SK-N-SH (cell line): ENCODE measurements at regions not wholly inside any gene's neighbourhood (a gene's known extent, or its start where the extent isn't known, plus 50 kb on each side); places are given as distances from the start of the nearest gene placed in this dataset.

ENCODE experiments used
- CTCF ChIA-PET: fragments of 300-600, 350-600 bp; formaldehyde crosslinking; extraction: SDS; loops from one replicate; lab custom pipeline; 2021; lab: Yijun Ruan, JAX
- POLR2A ChIA-PET: fragments of 350-600 bp; sonication (Branson Sonifier 250); formaldehyde crosslinking; extraction: SDS; loops from one replicate; lab custom pipeline; 2020; ENCODE audit warnings: antibody characterized with exemption, inconsistent platforms; lab: Yijun Ruan, JAX
- DNase-seq: peaks from one replicate; pipeline ENCODE4 v3.0.0; 2012
- H2AFZ ChIP-seq: fragments of 200-600 bp; sonication (generic); 2 replicates; pipeline ENCODE4 v1.8.1; 2016; ENCODE audit warnings: antibody characterized with exemption, mild to moderate bottlenecking, low read depth
- H3F3A ChIP-seq: fragments of 200-600 bp; sonication (generic); replicated peaks from 2 replicates; pipeline ENCODE3; 2016; ENCODE audit warnings: antibody characterized with exemption, mild to moderate bottlenecking; ENCODE audit not compliant: insufficient read depth
- H3K27ac ChIP-seq, 2 experiments: fragments of 200-500 bp in 1 of 2; fragments of 200-600 bp in 1 of 2; sonication (Bioruptor generic) in 1 of 2; sonication (generic), shearing (Covaris generic) in 1 of 2; 2 replicates each; pipeline versions ENCODE4 v1.5.1 to v1.6.1; 2014 to 2016; ENCODE audit warnings: low read depth in 2 of 2, inconsistent platforms in 1 of 2, low read length in 1 of 2, mild to moderate bottlenecking in 1 of 2, mixed read lengths in 1 of 2
- H3K27me3 ChIP-seq: fragments of 200-600 bp; sonication (generic), shearing (Covaris generic); 2 replicates; pipeline ENCODE4 v1.6.1; 2016; ENCODE audit warnings: mixed run types; ENCODE audit not compliant: insufficient read depth
- H3K36me3 ChIP-seq, 2 experiments: fragments of 200-500 bp in 1 of 2; fragments of 200-600 bp in 1 of 2; sonication (Bioruptor generic) in 1 of 2; sonication (generic) in 1 of 2; replicated peaks in 1 of 2; 2 replicates each; pipeline versions ENCODE3 to v1.5.1; 2014 to 2016; ENCODE audit warnings: low read length in 1 of 2, mild to moderate bottlenecking in 1 of 2; ENCODE audit not compliant: insufficient read depth in 2 of 2, control insufficient read depth in 1 of 2
- H3K4me1 ChIP-seq, 2 experiments: fragments of 200-500 bp in 1 of 2; fragments of 200-600 bp in 1 of 2; sonication (Bioruptor generic) in 1 of 2; sonication (generic), shearing (Covaris generic) in 1 of 2; 2 replicates each; pipeline versions ENCODE4 v1.5.1 to v1.6.1; 2014 to 2016; ENCODE audit warnings: low read depth in 1 of 2, low read length in 1 of 2, mixed run types in 1 of 2; ENCODE audit not compliant: insufficient read depth in 2 of 2, control insufficient read depth in 1 of 2
- H3K4me2 ChIP-seq: fragments of 200-600 bp; sonication (generic), shearing (Covaris generic); 2 replicates; pipeline ENCODE4 v1.6.1; 2017; ENCODE audit warnings: mixed run types
- H3K4me3 ChIP-seq, 2 experiments: fragments of 200-500 bp in 1 of 2; fragments of 200-600 bp in 1 of 2; sonication (Bioruptor generic) in 1 of 2; sonication (generic), shearing (Covaris generic) in 1 of 2; 2 replicates each; pipeline versions ENCODE4 v1.5.1 to v1.8.1; 2014 to 2016; ENCODE audit warnings: low read depth in 2 of 2, inconsistent platforms in 1 of 2, low read length in 1 of 2, mild to moderate bottlenecking in 1 of 2, mixed read lengths in 1 of 2, moderate library complexity in 1 of 2
- H3K79me2 ChIP-seq: fragments of 200-600 bp; sonication (generic); 2 replicates; pipeline ENCODE4 v1.8.1; 2017; ENCODE audit warnings: mild to moderate bottlenecking; ENCODE audit not compliant: insufficient read depth
- H3K9ac ChIP-seq: fragments of 200-600 bp; sonication (generic); 2 replicates; pipeline ENCODE4 v1.6.1; 2017; ENCODE audit warnings: mixed run types
- H3K9me2 ChIP-seq: fragments of 200-600 bp; sonication (generic); 2 replicates; pipeline ENCODE4 v1.6.1; 2017; ENCODE audit warnings: mixed run types
- H3K9me3 ChIP-seq: fragments of 200-600 bp; sonication (generic); 2 replicates; pipeline ENCODE4 v1.6.1; 2017; ENCODE audit warnings: mixed run types, mild to moderate bottlenecking, moderate library complexity
- H4K20me1 ChIP-seq: fragments of 200-600 bp; sonication (generic); 2 replicates; pipeline ENCODE4 v1.6.1; 2017; ENCODE audit warnings: mild to moderate bottlenecking, mixed run types; ENCODE audit not compliant: insufficient read depth
- CHD2 ChIP-seq: fragments of 150-350 bp; IDR thresholded peaks from 2 replicates; pipeline ENCODE4 v1.6.1; 2018; ENCODE audit warnings: low read length; ENCODE audit not compliant: partially characterized antibody
- ELF1 ChIP-seq: IDR thresholded peaks from 2 replicates; pipeline ENCODE4 v1.4.0; 2012
- FOSL2 ChIP-seq: IDR thresholded peaks from 2 replicates; pipeline ENCODE4 v1.4.0; 2012; ENCODE audit warnings: low read depth, mild to moderate bottlenecking, moderate library complexity, borderline replicate concordance
- FOXJ3 ChIP-seq: sonication (generic); formaldehyde crosslinking; IDR thresholded peaks from 2 replicates; pipeline ENCODE4 v1.5.1; 2020; ENCODE audit warnings: mild to moderate bottlenecking, missing genetic modification reagents
- GABPA ChIP-seq: IDR thresholded peaks from 2 replicates; pipeline ENCODE4 v1.4.0; 2012; ENCODE audit warnings: low read depth, mild to moderate bottlenecking
- MAX ChIP-seq: IDR thresholded peaks from 2 replicates; pipeline ENCODE4 v1.4.0; 2012; ENCODE audit warnings: low read depth
- MEF2A ChIP-seq: IDR thresholded peaks from 2 replicates; pipeline ENCODE4 v1.4.0; 2012; ENCODE audit warnings: low read depth, borderline replicate concordance
- MXI1 ChIP-seq: IDR thresholded peaks from 2 replicates; pipeline ENCODE4 v1.6.1; 2012; ENCODE audit warnings: mild to moderate bottlenecking, low read depth, low read length, improper control_type of control experiment
- NRF1 ChIP-seq: IDR thresholded peaks from 2 replicates; pipeline ENCODE4 v1.6.1; 2012; ENCODE audit warnings: low read depth, mild to moderate bottlenecking, low read length
- PBX3 ChIP-seq: IDR thresholded peaks from 2 replicates; pipeline ENCODE4; 2012
- POLR2AphosphoS5 ChIP-seq: IDR thresholded peaks from 2 replicates; pipeline ENCODE4 v1.6.1; 2012; ENCODE audit warnings: low read depth, low read length
- RFX5 ChIP-seq: IDR thresholded peaks from 2 replicates; pipeline ENCODE4 v1.6.1; 2012; ENCODE audit warnings: mild to moderate bottlenecking, improper control_type of control experiment, low read length
- RXRA ChIP-seq: IDR thresholded peaks from 2 replicates; pipeline ENCODE4 v1.4.0; 2012; ENCODE audit warnings: low read depth, mild to moderate bottlenecking, borderline replicate concordance
- SIN3A ChIP-seq: IDR thresholded peaks from 2 replicates; pipeline ENCODE4 v1.6.1; 2012; ENCODE audit warnings: low read depth, mild to moderate bottlenecking, low read length, moderate library complexity, borderline replicate concordance
- SMC3 ChIP-seq: IDR thresholded peaks from 2 replicates; pipeline ENCODE4 v1.6.1; 2012; ENCODE audit warnings: low read depth, low read length, improper control_type of control experiment
- TAF1 ChIP-seq: IDR thresholded peaks from 2 replicates; pipeline ENCODE4 v1.6.1; 2012; ENCODE audit warnings: low read depth, mild to moderate bottlenecking, low read length, moderate library complexity, borderline replicate concordance
- TCF12 ChIP-seq: IDR thresholded peaks from 2 replicates; pipeline ENCODE4 v1.4.0; 2012
- TEAD4 ChIP-seq: IDR thresholded peaks from 2 replicates; pipeline ENCODE4 v1.4.0; 2012; ENCODE audit warnings: mild to moderate bottlenecking, borderline replicate concordance; ENCODE audit not compliant: insufficient read depth
- USF1 ChIP-seq: IDR thresholded peaks from 2 replicates; pipeline ENCODE4 v1.4.0; 2012; ENCODE audit warnings: low read depth, borderline replicate concordance
- USF2 ChIP-seq: fragments of 150-350 bp; IDR thresholded peaks from 2 replicates; pipeline ENCODE4 v1.6.1; 2017; ENCODE audit warnings: antibody characterized with exemption, low read length, low read depth, borderline replicate concordance
- WGBS: methylation state at CpG from one replicate; pipeline ENCODE4 v1.1.6; 2017; ENCODE audit warnings: low lambda C conversion rate; 5-methylcytosine and 5-hydroxymethylcytosine counted together

- no peak overlapping the region for H3K9ac ChIP-seq
- no peak for TF ChIP-seq FOXJ3
- no peak for TF ChIP-seq MAX
- TF ChIP-seq SIN3A: no peak
- TF ChIP-seq TCF12: no peak
- TF ChIP-seq MXI1: no peak
- TF ChIP-seq ELF1: no peak
- TF ChIP-seq FOSL2: no peak
- TF ChIP-seq RXRA: no peak
- TF ChIP-seq NRF1: no peak
- no peak for TF ChIP-seq GABPA
- TF ChIP-seq, all 33 proteins: peak for 0
- no peaks in the 10 kb centered on the region for H3K27me3 ChIP-seq
- WGBS: 87% methylated on average over 5 of the region's 5 CpGs
- no peak overlapping the region for H3K4me2 ChIP-seq
- no peaks in the 10 kb centered on the region for H4K20me1 ChIP-seq
- H2AFZ ChIP-seq: no peak overlapping the region
- peaks cover 3% of the 10 kb centered on the region for H3F3A ChIP-seq
- H3K79me2 ChIP-seq: no peaks in the 10 kb centered on the region
- no peak overlapping the region for H3K4me3 ChIP-seq
- DNase-seq: no peak
- peaks cover 0 to 18% of the 10 kb centered on the region in 2 experiments; a peak in 1 of 4 replicates for H3K4me1 ChIP-seq
- H3K27ac ChIP-seq: no peak overlapping the region
- no peaks in the 10 kb centered on the region for H3K9me3 ChIP-seq
- ChIA-PET POLR2A (no interaction called here), CTCF (no interaction called here)
- H3K9me2 ChIP-seq: no peaks in the 10 kb centered on the region
- H3K36me3 ChIP-seq: no peaks in the 10 kb centered on the region
Observed at GRCh38 chr10:21170216-21170615, 273.1 kb upstream of the NEBL start.

- Histone ChIP-seq H3K27me3 (no peaks in the 10 kb centered on the region), H3K79me2 (no peaks in the 10 kb centered on the region), H3K9ac (no peak overlapping the region), H3K36me3 (no peaks in the 10 kb centered on the region), H3K4me2 (no peak overlapping the region), H3K4me3 (no peak overlapping the region), H2AFZ (no peak overlapping the region), H3K9me3 (no peaks in the 10 kb centered on the region), H3K9me2 (no peaks in the 10 kb centered on the region), H4K20me1 (no peaks in the 10 kb centered on the region), H3K4me1 (peaks cover 0 to 12% of the 10 kb centered on the region in 2 experiments; a peak in 2 of 4 replicates), H3K27ac (no peak overlapping the region), H3F3A (peaks cover 3% of the 10 kb centered on the region)
- no peak for DNase-seq
- WGBS: 82% methylated on average over 4 of the region's 4 CpGs
- TF ChIP-seq PBX3 (no peak), TAF1 (no peak), MEF2A (no peak), USF2 (no peak), NRF1 (no peak), MAX (no peak), SIN3A (no peak), TEAD4 (no peak), USF1 (no peak), POLR2AphosphoS5 (no peak), RFX5 (no peak), CHD2 (no peak), FOSL2 (no peak), SMC3 (no peak), ELF1 (no peak), RXRA (no peak), GABPA (no peak)
- POLR2A ChIA-PET: no interaction called here
- CTCF ChIA-PET: interaction anchor here (2.0 kb wide), 1 partner anchor 91 kb away, joined by 5 read pairs; no protein-coding TSS in a partner anchor
Observed at GRCh38 chr10:21169271-21169670, 272.2 kb upstream of the NEBL start.
